GM12878 (cell line): ENCODE measurements at regions not wholly inside any gene's neighbourhood (a gene's known extent, or its start where the extent isn't known, plus 50 kb on each side); places are given as distances from the start of the nearest gene placed in this dataset.

ENCODE experiments used
- ATAC-seq: fragments of 200-7000 bp; cut with Tn5 transposase; 3 replicates; pipeline ENCODE4 v1.9.1; 2020; ENCODE audit warnings: mild to moderate bottlenecking, moderate library complexity
- BruUV-seq: library from RNA; stranded (reverse); fragments of 400-500 nt; replicated peaks from 2 replicates; lab custom pipeline; 2021; lab: Mats Ljungman, UMichigan
- CTCF ChIA-PET: fragments of 300-600 bp; sonication (Branson Sonifier 250); formaldehyde crosslinking; extraction: SDS; loops from one replicate; lab custom pipeline; 2021; ENCODE audit warnings: inconsistent platforms; lab: Yijun Ruan, JAX
- POLR2A ChIA-PET: fragments of 350-600 bp; formaldehyde crosslinking; extraction: SDS; loops from one replicate; lab custom pipeline; 2021; ENCODE audit warnings: inconsistent platforms; lab: Charles Lee
- RAD21 ChIA-PET: fragments of 300-600 bp; sonication (Branson Sonifier 250); formaldehyde crosslinking; loops from one replicate; lab custom pipeline; 2023; ENCODE audit warnings: antibody characterized with exemption; ENCODE audit not compliant: unreplicated experiment; lab: Charles Lee
- SMC1A ChIA-PET: fragments of 300-600 bp; sonication (Branson Sonifier 250); formaldehyde crosslinking; loops from one replicate; lab custom pipeline; 2023; ENCODE audit not compliant: unreplicated experiment, uncharacterized antibody; lab: Charles Lee
- DNase-seq: peaks from one replicate; pipeline ENCODE4 v3.0.0-alpha.2; 2011; ENCODE audit warnings: low read depth, low spot score
- FAIRE-seq: peaks from 3 replicates; lab custom pipeline; 2011; peaks lifted over from hg19 to GRCh38; lab: Jason Lieb, UNC
- H2AFZ ChIP-seq: 2 replicates; pipeline ENCODE4 v1.6.0; 2011; ENCODE audit warnings: low read depth, low read length, control low read depth; ENCODE audit not compliant: control insufficient read depth
- H3K27ac ChIP-seq: 2 replicates; pipeline ENCODE4 v1.5.1; 2011; ENCODE audit warnings: control low read depth; ENCODE audit not compliant: control insufficient read depth, insufficient read depth
- H3K27me3 ChIP-seq, 2 experiments: replicated peaks in 1 of 2; 2 replicates each; pipeline versions ENCODE4 v1.6.0 to v1.6.1; 2011; ENCODE audit warnings: low read length in 1 of 2; ENCODE audit not compliant: control insufficient read depth in 2 of 2, insufficient read depth in 2 of 2
- H3K36me3 ChIP-seq, 2 experiments: 2 replicates each; pipeline ENCODE4 v1.5.1; 2011; ENCODE audit warnings: low read length in 1 of 2; ENCODE audit not compliant: control insufficient read depth in 2 of 2, insufficient read depth in 2 of 2
- H3K4me1 ChIP-seq: 2 replicates; pipeline ENCODE4 v1.6.1; 2011; ENCODE audit warnings: mild to moderate bottlenecking, low read length, moderate library complexity, mixed read lengths; ENCODE audit not compliant: control insufficient read depth, insufficient read depth
- H3K4me2 ChIP-seq: 2 replicates; pipeline ENCODE4 v1.6.0; 2011; ENCODE audit warnings: control low read depth; ENCODE audit not compliant: control insufficient read depth, insufficient read depth
- H3K4me3 ChIP-seq: fragments of 200-600 bp; sonication (generic); 2 replicates; pipeline ENCODE4 v1.5.1; 2016
- H3K79me2 ChIP-seq: 2 replicates; pipeline ENCODE4 v1.6.0; 2011; ENCODE audit warnings: low read length; ENCODE audit not compliant: control insufficient read depth, insufficient read depth
- H3K9ac ChIP-seq: 2 replicates; pipeline ENCODE4 v1.8.0; 2011; ENCODE audit warnings: low read length, control low read depth, mixed read lengths; ENCODE audit not compliant: control insufficient read depth, insufficient read depth
- H3K9me3 ChIP-seq: replicated peaks from 3 replicates; pipeline ENCODE4 v1.5.1; 2011; ENCODE audit warnings: mild to moderate bottlenecking, low read length; ENCODE audit not compliant: control insufficient read depth, insufficient read depth
- H4K20me1 ChIP-seq: 2 replicates; pipeline ENCODE4 v1.6.0; 2011; ENCODE audit not compliant: control insufficient read depth, insufficient read depth
- ASH2L ChIP-seq: fragments of 300-600, 200-600 bp; sonication (generic); IDR thresholded peaks from 2 replicates; pipeline ENCODE4 v1.6.1; 2017; ENCODE audit warnings: low read depth, mild to moderate bottlenecking, borderline replicate concordance
- CREB1 ChIP-seq: IDR thresholded peaks from 2 replicates; pipeline ENCODE4 v1.6.1; 2012; ENCODE audit warnings: low read depth, mild to moderate bottlenecking, inconsistent platforms
- CUX1 ChIP-seq: IDR thresholded peaks from 2 replicates; pipeline ENCODE4 v1.6.1; 2012; ENCODE audit warnings: improper control_type of control experiment, low read depth, low read length; ENCODE audit not compliant: insufficient replicate concordance
- IKZF2 ChIP-seq, 2 experiments: fragments of 450-650 bp; IDR thresholded peaks; 2 replicates each; pipeline ENCODE4 v1.6.1; 2017; ENCODE audit warnings: mild to moderate bottlenecking in 2 of 2, moderate library complexity in 2 of 2
- MLLT1 ChIP-seq: fragments of 450-650 bp; IDR thresholded peaks from 2 replicates; pipeline ENCODE4 v1.6.1; 2016; ENCODE audit warnings: mild to moderate bottlenecking
- SMC3 ChIP-seq: IDR thresholded peaks from 2 replicates; pipeline ENCODE4 v1.6.1; 2011; ENCODE audit warnings: low read length, improper control_type of control experiment, borderline replicate concordance
- YY1 ChIP-seq: IDR thresholded peaks from 2 replicates; pipeline ENCODE4 v1.6.1; 2011; ENCODE audit warnings: low read depth, mild to moderate bottlenecking, low read length
- WGBS: methylation state at CpG from one replicate; pipeline ENCODE4 v1.1.6; 2016; ENCODE audit warnings: low lambda C conversion rate; ENCODE audit not compliant: insufficient replicate concordance, insufficient coverage; ENCODE audit errors: missing lambda C conversion rate; 5-methylcytosine and 5-hydroxymethylcytosine counted together
- in situ Hi-C: fragments of 300-500 bp; cut with MboI; formaldehyde crosslinking; loops from 9 replicates; pipeline ENCODE4 v1.14.3; 2018; ENCODE audit warnings: mixed read lengths
- intact Hi-C: fragments of 100-400 bp; cut with micrococcal nuclease; formaldehyde crosslinking; loops from one replicate; pipeline ENCODE4 v1.14.2; 2022; ENCODE audit not compliant: unreplicated experiment

GRCh38 chr1:94621395-94621794, 79.8 kb upstream of the F3 start:
- H3K9ac ChIP-seq = no peak overlapping the region
- CTCF ChIA-PET = no interaction called here
- no peak for DNase-seq

More at GRCh38 chr1:94621395-94621794, 79.8 kb upstream of the F3 start:
- H3K27me3 ChIP-seq = no peaks in the 10 kb centered on the region; a peak in 1 of 4 replicates
- no peak overlapping the region for H3K4me2 ChIP-seq
- ATAC-seq = no peak
- no peaks in the 10 kb centered on the region for H4K20me1 ChIP-seq
- FAIRE-seq = no peak
- no peaks in the 10 kb centered on the region for H3K79me2 ChIP-seq
- no peak overlapping the region for H3K4me3 ChIP-seq
- WGBS = 0% methylated on average over 3 of the region's 3 CpGs
- in situ Hi-C loops (no loop called here), intact Hi-C loops (no loop called here)
- no peaks in the 10 kb centered on the region for H3K4me1 ChIP-seq
- POLR2A ChIA-PET = no interaction called here
- H3K36me3 ChIP-seq = no peaks in the 10 kb centered on the region
- H2AFZ ChIP-seq = no peak overlapping the region
- RAD21 ChIA-PET = no interaction called here
- no TSS peak for BruUV-seq
- H3K27ac ChIP-seq = no peak overlapping the region
- SMC1A ChIA-PET = no interaction called here
- TF ChIP-seq YY1 (no peak), SMC3 (no peak), ASH2L (no peak), CREB1 (no peak), MLLT1 (no peak), IKZF2 (IDR thresholded peaks at IDR 0.05) (no peak), CUX1 (no peak)
- no peaks in the 10 kb centered on the region; the same call in 2 of the 3 replicates for H3K9me3 ChIP-seq
